SK-MEL-5 (cell line): ENCODE measurements at regions not wholly inside any gene's neighbourhood (a gene's known extent, or its start where the extent isn't known, plus 50 kb on each side); places are given as distances from the start of the nearest gene placed in this dataset.
"Not testable (repeated sequence)": the region's sequence is repeated elsewhere in the genome, so short reads cannot be mapped to it uniquely, and the experiment has no call there.

Experiments
- DNase-seq: peaks from one replicate; pipeline ENCODE4 v3.0.0-alpha.2; 2016; ENCODE audit warnings: low read depth, low spot score
- in situ Hi-C: cut with HindIII; loops from 2 replicates; pipeline ENCODE4 v1.10.0; 2016; ENCODE audit warnings: low sequenced_read_pairs, high pct_unique_total_duplicates, low pct_unique_long_range_greater_than_20kb

GRCh38 chr7:42572561-42572960 lies 335.6 kb upstream of the GLI3 start:
- in situ Hi-C loops = loop anchor here (25.0 kb wide), 1 partner anchor 585 kb away; no protein-coding TSS in a partner anchor
- DNase-seq = no peak

GRCh38 chr7:42572056-42572455 lies 335.0 kb upstream of the GLI3 start:
- in situ Hi-C loops = loop anchor here (25.0 kb wide), 1 partner anchor 585 kb away; no protein-coding TSS in a partner anchor
- no peak for DNase-seq

GRCh38 chr7:42570944-42571343 lies 333.9 kb upstream of the GLI3 start:
- in situ Hi-C loops = loop anchor here (25.0 kb wide), 1 partner anchor 584 kb away; no protein-coding TSS in a partner anchor
- no peak for DNase-seq

GRCh38 chr7:42567051-42567450 lies 330.0 kb upstream of the GLI3 start:
- DNase-seq = no peak
- in situ Hi-C loops = loop anchor here (25.0 kb wide), 1 partner anchor 580 kb away; no protein-coding TSS in a partner anchor

GRCh38 chr7:42561797-42562196 lies 324.8 kb upstream of the GLI3 start:
- DNase-seq = no peak
- in situ Hi-C loops = loop anchor here (25.0 kb wide), 1 partner anchor 574 kb away; no protein-coding TSS in a partner anchor

GRCh38 chr7:42560866-42561265 lies 323.9 kb upstream of the GLI3 start:
- DNase-seq = no peak
- in situ Hi-C loops = loop anchor here (25.0 kb wide), 1 partner anchor 574 kb away; no protein-coding TSS in a partner anchor

- in situ Hi-C loops = loop anchor here (25.0 kb wide), 1 partner anchor 568 kb away; no protein-coding TSS in a partner anchor
- DNase-seq = not testable (repeated sequence)
Observed at GRCh38 chr7:42554932-42555331, 317.9 kb upstream of the GLI3 start.

GRCh38 chr7:42552227-42552626 lies 315.2 kb upstream of the GLI3 start:
- in situ Hi-C loops = loop anchor here (25.0 kb wide), 1 partner anchor 565 kb away; no protein-coding TSS in a partner anchor

GRCh38 chr7:42550706-42551470 lies 313.9 kb upstream of the GLI3 start:
- in situ Hi-C loops = loop anchor here (25.0 kb wide), 1 partner anchor 564 kb away; no protein-coding TSS in a partner anchor
- no peak for DNase-seq

More at GRCh38 chr7:42552227-42552626, 315.2 kb upstream of the GLI3 start:
- DNase-seq = no peak

GRCh38 chr7:42549866-42550485 lies 313.0 kb upstream of the GLI3 start:
- DNase-seq = no peak
- in situ Hi-C loops = loop anchor here (25.0 kb wide), 1 partner anchor 563 kb away; no protein-coding TSS in a partner anchor

- in situ Hi-C loops = no loop called here
- DNase-seq = no peak
Observed at GRCh38 chr7:42548816-42549611, 312.0 kb upstream of the GLI3 start.

- in situ Hi-C loops = no loop called here
- no peak for DNase-seq
Observed at GRCh38 chr7:42545049-42545724, 308.2 kb upstream of the GLI3 start.

GRCh38 chr7:42543953-42544352 lies 306.9 kb upstream of the GLI3 start:
- in situ Hi-C loops = no loop called here
- no peak for DNase-seq

- in situ Hi-C loops, DNase-seq: not testable (repeated sequence)
Observed at GRCh38 chr7:42542446-42542845, 305.4 kb upstream of the GLI3 start.

- no peak for DNase-seq
- in situ Hi-C loops = no loop called here
Observed at GRCh38 chr7:42534441-42534840, 297.4 kb upstream of the GLI3 start.

GRCh38 chr7:42527004-42527403 lies 290.0 kb upstream of the GLI3 start:
- in situ Hi-C loops = no loop called here
- no peak for DNase-seq
